Central memory CD8-positive, alpha-beta T cell (primary cell): ENCODE measurements at regions not wholly inside any gene's neighbourhood (a gene's known extent, or its start where the extent isn't known, plus 50 kb on each side); places are given as distances from the start of the nearest gene placed in this dataset.

Source experiments
- ATAC-seq: fragments of 150-1000 bp; cut with Tn5 transposase; replicated peaks from 2 replicates; pipeline ENCODE4 v1.10.0; 2022; ENCODE audit warnings: mild to moderate bottlenecking, moderate FRiP score, moderate number of reproducible peaks; ENCODE audit not compliant: poor library complexity, severe bottlenecking; ENCODE audit errors: extremely low read depth
- DNase-seq, 2 donors: peaks; one replicate each; pipeline ENCODE4 v3.0.0; 2021; ENCODE audit warnings: low spot score in 2 of 2
- H3K27ac Mint-ChIP-seq: one replicate; pipeline ENCODE4 v1.8.0; 2022; ENCODE audit warnings: low read depth, mild to moderate bottlenecking, moderate library complexity, mixed read lengths
- H3K27me3 Mint-ChIP-seq: one replicate; pipeline ENCODE4 v1.8.0; 2022; ENCODE audit warnings: mixed read lengths
- H3K36me3 Mint-ChIP-seq: one replicate; pipeline ENCODE4 v1.8.0; 2022; ENCODE audit warnings: mild to moderate bottlenecking, moderate library complexity, mixed read lengths; ENCODE audit not compliant: insufficient read depth
- H3K4me1 Mint-ChIP-seq: one replicate; pipeline ENCODE4 v1.8.0; 2022; ENCODE audit warnings: mixed read lengths
- H3K4me3 Mint-ChIP-seq: one replicate; pipeline ENCODE4 v1.8.0; 2022; ENCODE audit warnings: mild to moderate bottlenecking, moderate library complexity, mixed read lengths
- H3K9me3 Mint-ChIP-seq: one replicate; pipeline ENCODE4 v1.8.0; 2022; ENCODE audit warnings: mixed read lengths

- H3K9me3 Mint-ChIP-seq, result peaks cover 5% of the 10 kb centered on the region
- no peaks in the 10 kb centered on the region for H3K4me1 Mint-ChIP-seq
- H3K27ac Mint-ChIP-seq, result no peak overlapping the region
- H3K36me3 Mint-ChIP-seq, result no peaks in the 10 kb centered on the region
- ATAC-seq (no peak), DNase-seq (no peak)
- no peak overlapping the region for H3K4me3 Mint-ChIP-seq
- H3K27me3 Mint-ChIP-seq, result no peaks in the 10 kb centered on the region
These were observed 705.8 kb downstream of the NR2F2 start for GRCh38 chr15:97036301-97036700.

- ATAC-seq, result no peak
- no peaks in the 10 kb centered on the region for H3K4me1 Mint-ChIP-seq
- H3K4me3 Mint-ChIP-seq, result no peak overlapping the region
These were observed 706.6 kb downstream of the NR2F2 start for GRCh38 chr15:97037080-97037479.

DNA sequence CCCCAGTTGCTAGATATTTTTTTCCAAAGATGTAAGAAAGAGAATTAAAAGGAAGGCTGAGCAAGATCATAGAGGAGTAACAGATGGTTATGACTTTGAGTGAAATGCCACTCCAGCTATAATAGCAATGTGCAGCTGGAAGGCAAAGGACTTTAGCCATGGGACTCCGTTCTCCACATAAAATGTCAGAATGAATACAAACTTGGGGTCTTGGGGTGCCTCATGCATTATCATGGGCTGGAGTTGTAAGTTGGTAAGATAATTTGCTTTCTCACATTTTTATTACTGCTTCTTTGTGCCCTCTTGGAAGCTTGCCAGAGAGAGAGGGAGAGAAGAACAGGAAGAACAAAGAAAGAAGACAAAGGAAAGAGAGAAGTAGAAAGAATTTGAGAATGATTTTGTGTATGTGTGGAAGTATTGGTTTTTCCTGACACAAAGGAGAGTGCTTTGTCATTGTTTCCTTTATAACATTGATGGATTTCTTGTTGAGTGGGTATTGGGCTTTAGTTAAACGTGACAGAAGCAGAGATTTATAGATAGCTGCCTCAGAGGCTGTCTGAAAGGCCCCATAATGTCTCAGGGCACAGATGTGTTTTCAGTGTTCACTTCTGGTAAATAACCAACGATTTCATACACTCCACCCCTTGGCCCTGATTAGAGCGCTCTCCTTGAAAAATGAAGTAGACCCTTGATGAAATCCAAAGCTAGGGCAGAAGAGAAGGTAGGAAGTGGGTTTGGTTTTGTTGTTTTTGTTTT lies 715.3 kb downstream of the NR2F2 start:
- ATAC-seq, result no peak
- H3K27ac Mint-ChIP-seq, result no peak overlapping the region
- no peaks in the 10 kb centered on the region for H3K9me3 Mint-ChIP-seq
- DNase-seq, result no peak
- H3K27me3 Mint-ChIP-seq, result no peaks in the 10 kb centered on the region
- H3K4me3 Mint-ChIP-seq, result no peak overlapping the region
- no peaks in the 10 kb centered on the region for H3K4me1 Mint-ChIP-seq
- peaks cover 2% of the 10 kb centered on the region for H3K36me3 Mint-ChIP-seq

More at GRCh38 chr15:97037080-97037479, 706.6 kb downstream of the NR2F2 start:
- H3K27me3 Mint-ChIP-seq, result no peaks in the 10 kb centered on the region
- no peaks in the 10 kb centered on the region for H3K36me3 Mint-ChIP-seq
- no peak overlapping the region for H3K27ac Mint-ChIP-seq
- peaks cover 5% of the 10 kb centered on the region for H3K9me3 Mint-ChIP-seq
- DNase-seq, result no peak

- H3K27me3 Mint-ChIP-seq, result no peaks in the 10 kb centered on the region
- no peak overlapping the region for H3K4me3 Mint-ChIP-seq
- ATAC-seq (no peak), DNase-seq (no peak)
- H3K4me1 Mint-ChIP-seq, result no peaks in the 10 kb centered on the region
- H3K36me3 Mint-ChIP-seq, result no peaks in the 10 kb centered on the region
- no peak overlapping the region for H3K27ac Mint-ChIP-seq
- no peaks in the 10 kb centered on the region for H3K9me3 Mint-ChIP-seq
These were observed 722.0 kb downstream of the NR2F2 start for GRCh38 chr15:97052513-97052912.

GRCh38 chr15:97053635-97054034 lies 723.1 kb downstream of the NR2F2 start:
- DNase-seq, result no peak
- Mint-ChIP-seq H3K4me1 (no peaks in the 10 kb centered on the region), H3K4me3 (no peak overlapping the region), H3K27ac (no peak overlapping the region), H3K27me3 (no peaks in the 10 kb centered on the region), H3K9me3 (no peaks in the 10 kb centered on the region), H3K36me3 (no peaks in the 10 kb centered on the region)
- ATAC-seq, result no peak

DNA sequence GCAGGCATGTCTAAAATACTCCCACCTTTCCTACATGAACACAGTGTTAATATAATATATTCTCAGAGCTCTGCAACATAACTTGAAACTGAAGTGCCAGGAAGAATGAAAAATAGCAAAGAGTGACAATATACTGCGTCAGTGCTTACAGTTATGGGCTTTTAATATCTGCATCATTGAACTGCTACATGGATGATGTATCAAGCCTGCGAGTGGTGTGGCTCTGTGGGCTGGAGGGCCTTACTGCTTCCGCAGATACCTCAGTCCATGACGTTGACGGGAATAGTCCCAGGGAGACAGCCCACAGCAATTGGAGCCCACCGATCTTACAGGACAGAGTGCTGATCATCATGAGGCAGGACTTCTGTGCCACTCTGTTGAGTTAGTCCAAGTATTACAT lies 727.0 kb downstream of the NR2F2 start:
- no peak overlapping the region for H3K27ac Mint-ChIP-seq
- no peaks in the 10 kb centered on the region for H3K36me3 Mint-ChIP-seq
- H3K9me3 Mint-ChIP-seq, result no peaks in the 10 kb centered on the region
- no peaks in the 10 kb centered on the region for H3K27me3 Mint-ChIP-seq
- DNase-seq (no peak), ATAC-seq (no peak)
- no peaks in the 10 kb centered on the region for H3K4me1 Mint-ChIP-seq
- no peak overlapping the region for H3K4me3 Mint-ChIP-seq

DNA sequence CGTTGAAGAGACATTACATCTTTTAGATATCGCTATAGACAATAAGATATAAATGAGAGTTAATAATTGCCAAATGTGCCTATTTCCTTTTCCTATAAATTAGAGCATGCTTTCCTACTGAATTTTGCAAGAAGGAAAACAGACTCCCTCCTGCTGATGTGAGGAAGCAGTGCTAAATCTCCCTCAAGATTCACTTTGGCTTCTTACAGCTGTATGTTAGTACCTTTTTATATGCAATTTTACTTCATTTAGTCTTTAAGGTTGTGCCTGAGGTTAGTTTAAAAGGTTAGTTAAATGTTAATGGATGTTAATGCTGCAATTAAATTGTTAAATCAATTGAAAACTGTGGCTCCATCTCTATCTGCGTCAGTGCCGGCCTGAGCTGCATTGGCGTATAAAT lies 728.8 kb downstream of the NR2F2 start:
- no peaks in the 10 kb centered on the region for H3K27me3 Mint-ChIP-seq
- no peak overlapping the region for H3K4me3 Mint-ChIP-seq
- DNase-seq (no peak), ATAC-seq (no peak)
- H3K27ac Mint-ChIP-seq, result no peak overlapping the region
- H3K36me3 Mint-ChIP-seq, result no peaks in the 10 kb centered on the region
- H3K4me1 Mint-ChIP-seq, result no peaks in the 10 kb centered on the region
- H3K9me3 Mint-ChIP-seq, result no peaks in the 10 kb centered on the region

DNA sequence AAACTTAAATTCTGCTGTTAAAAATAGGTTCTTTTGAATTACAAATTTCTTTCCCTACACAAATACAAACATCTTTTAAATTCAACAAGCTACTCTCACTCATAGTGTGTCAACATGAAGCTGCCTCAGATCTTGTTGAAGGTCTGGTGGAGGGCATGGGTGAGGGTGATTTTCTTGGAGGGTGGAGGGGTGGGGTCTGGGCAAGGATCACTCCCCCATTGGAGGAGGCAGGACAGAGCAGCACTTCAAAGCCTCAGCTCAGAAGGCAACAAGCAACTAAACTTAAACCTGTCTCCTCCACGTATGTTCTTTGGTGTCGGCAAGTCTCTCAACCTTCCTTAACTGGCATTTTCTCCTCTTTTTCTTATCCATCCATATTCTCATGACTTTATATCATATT lies 730.9 kb downstream of the NR2F2 start:
- Mint-ChIP-seq H3K9me3 (peaks cover 6% of the 10 kb centered on the region), H3K4me3 (no peak overlapping the region), H3K27ac (no peak overlapping the region), H3K27me3 (no peaks in the 10 kb centered on the region), H3K4me1 (no peaks in the 10 kb centered on the region), H3K36me3 (no peaks in the 10 kb centered on the region)
- DNase-seq (no peak), ATAC-seq (no peak)

DNA sequence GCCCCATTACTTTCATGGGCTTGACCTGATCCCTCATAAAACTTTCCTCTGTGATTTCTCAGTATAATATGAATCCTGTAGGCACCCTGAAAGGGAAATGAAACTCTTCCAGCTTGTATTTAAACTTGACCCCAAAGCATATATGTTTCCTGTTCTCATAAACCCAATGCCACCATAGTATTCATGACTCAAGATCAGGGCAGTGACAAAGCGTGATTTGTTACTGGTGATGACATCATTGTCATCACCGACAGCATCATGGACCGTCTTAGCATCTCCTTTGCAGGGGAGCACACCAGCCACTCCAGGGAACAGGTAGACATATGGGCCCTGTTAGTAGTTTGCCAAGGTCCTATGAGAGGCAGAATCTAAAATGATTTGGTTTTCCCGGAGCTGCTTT lies 741.2 kb downstream of the NR2F2 start:
- DNase-seq (no peak), ATAC-seq (no peak)
- H3K27ac Mint-ChIP-seq, result no peak overlapping the region
- H3K4me1 Mint-ChIP-seq, result no peaks in the 10 kb centered on the region
- peaks cover 28% of the 10 kb centered on the region for H3K9me3 Mint-ChIP-seq
- no peaks in the 10 kb centered on the region for H3K36me3 Mint-ChIP-seq
- no peaks in the 10 kb centered on the region for H3K27me3 Mint-ChIP-seq
- H3K4me3 Mint-ChIP-seq, result no peak overlapping the region

DNA sequence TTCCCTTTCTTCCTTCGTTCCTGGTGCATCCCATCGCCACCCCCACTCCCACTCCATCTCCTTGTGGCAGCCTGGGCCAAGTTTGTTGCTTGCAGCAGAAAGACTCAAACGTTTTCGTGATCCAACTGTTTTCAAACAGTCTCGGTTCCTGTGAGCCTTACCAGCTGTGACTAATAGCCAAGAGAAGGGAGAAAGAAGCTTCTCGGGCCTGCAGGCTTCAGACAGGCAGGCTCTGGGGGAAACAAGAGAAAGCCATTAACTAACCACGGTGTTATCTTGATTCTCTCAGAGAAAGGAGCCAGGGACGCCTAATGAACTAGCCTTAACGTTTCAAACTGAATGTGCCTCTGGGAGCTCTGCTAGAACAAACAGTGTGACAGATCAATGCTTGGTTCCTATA lies 742.0 kb downstream of the NR2F2 start:
- H3K4me3 Mint-ChIP-seq, result no peak overlapping the region

DNA sequence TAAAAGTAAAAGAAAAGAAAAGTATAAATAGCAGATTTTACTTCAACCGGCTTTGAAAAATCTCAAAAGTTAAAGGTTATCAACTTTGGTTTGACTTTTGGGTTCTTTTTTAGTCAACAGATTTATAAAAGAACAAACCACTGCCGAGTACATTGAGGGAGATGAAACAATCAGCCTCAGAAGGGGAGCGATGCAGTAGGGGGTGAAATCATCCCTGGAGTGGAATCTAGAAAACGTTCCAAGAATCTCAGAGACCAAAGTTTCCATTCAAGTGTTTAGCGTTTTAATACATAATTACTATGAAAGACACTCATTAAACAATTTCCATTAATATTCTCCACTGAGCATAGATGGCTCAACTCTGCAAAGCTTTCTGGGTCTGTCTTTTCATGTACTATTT lies 745.5 kb downstream of the NR2F2 start:
- H3K9me3 Mint-ChIP-seq, result peaks cover 7% of the 10 kb centered on the region
- no peaks in the 10 kb centered on the region for H3K4me1 Mint-ChIP-seq
- no peak overlapping the region for H3K4me3 Mint-ChIP-seq
- no peak overlapping the region for H3K27ac Mint-ChIP-seq
- ATAC-seq (no peak), DNase-seq (no peak)
- no peaks in the 10 kb centered on the region for H3K36me3 Mint-ChIP-seq
- no peaks in the 10 kb centered on the region for H3K27me3 Mint-ChIP-seq

More for the DNA sequence above, 742.0 kb downstream of the NR2F2 start:
- H3K4me1 Mint-ChIP-seq, result no peaks in the 10 kb centered on the region
- H3K36me3 Mint-ChIP-seq, result no peaks in the 10 kb centered on the region
- H3K27ac Mint-ChIP-seq, result no peak overlapping the region
- peaks cover 28% of the 10 kb centered on the region for H3K9me3 Mint-ChIP-seq
- DNase-seq, result no peak
- no peaks in the 10 kb centered on the region for H3K27me3 Mint-ChIP-seq
- no peak for ATAC-seq

- H3K9me3 Mint-ChIP-seq, result peaks cover 7% of the 10 kb centered on the region
- no peak overlapping the region for H3K4me3 Mint-ChIP-seq
- H3K27ac Mint-ChIP-seq, result no peak overlapping the region
- ATAC-seq (no peak), DNase-seq (no peak)
- H3K4me1 Mint-ChIP-seq, result no peaks in the 10 kb centered on the region
- no peaks in the 10 kb centered on the region for H3K36me3 Mint-ChIP-seq
- no peaks in the 10 kb centered on the region for H3K27me3 Mint-ChIP-seq
These were observed 747.5 kb downstream of the NR2F2 start for GRCh38 chr15:97077975-97078374.

- no peaks in the 10 kb centered on the region for H3K4me1 Mint-ChIP-seq
- peaks cover 7% of the 10 kb centered on the region for H3K9me3 Mint-ChIP-seq
- no peaks in the 10 kb centered on the region for H3K36me3 Mint-ChIP-seq
- H3K27me3 Mint-ChIP-seq, result no peaks in the 10 kb centered on the region
- no peak overlapping the region for H3K4me3 Mint-ChIP-seq
- no peak overlapping the region for H3K27ac Mint-ChIP-seq
- DNase-seq, result no peak
- no peak for ATAC-seq
These were observed 748.1 kb downstream of the NR2F2 start for GRCh38 chr15:97078591-97078990.
